ENCODE measurements at regions not wholly inside any gene's neighbourhood (a gene's known extent, or its start where the extent isn't known, plus 50 kb on each side); places are given as distances from the start of the nearest gene placed in this dataset.
"Not testable (repeated sequence)": the region's sequence is repeated elsewhere in the genome, so short reads cannot be mapped to it uniquely, and the experiment has no call there.

DNA sequence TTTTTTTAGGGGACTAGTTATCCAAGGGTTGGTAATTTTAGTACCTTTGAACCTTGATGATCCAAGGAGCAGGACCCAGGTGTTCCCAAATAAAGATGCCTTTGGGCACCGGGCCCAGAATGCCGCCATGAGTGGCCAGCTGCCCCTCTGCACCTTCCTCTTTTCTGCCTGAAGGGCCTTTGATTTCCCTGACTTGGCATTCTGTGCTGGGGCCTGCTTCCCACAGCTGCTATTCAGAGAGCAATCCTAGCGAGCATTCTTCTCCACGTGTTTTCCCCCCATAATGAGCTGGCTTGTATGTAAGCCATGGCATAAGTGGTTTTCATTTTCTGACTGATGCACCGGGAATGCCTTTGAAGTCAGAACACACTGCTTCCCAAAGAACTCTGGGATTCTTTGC lies 77.6 kb upstream of the FAM72C start:
- not testable (repeated sequence) for DNase-seq (ENCODE audit: extremely low spot score); H3K36me3 ChIP-seq (ENCODE audit: insufficient read depth); H3K27ac ChIP-seq (ENCODE audit: low read depth); H3K4me3 ChIP-seq (ENCODE audit: low read depth, low read length); H3K4me1 ChIP-seq (ENCODE audit: insufficient read depth)
- WGBS = no CpG with 5 or more reads among the region's 5 CpGs

DNA sequence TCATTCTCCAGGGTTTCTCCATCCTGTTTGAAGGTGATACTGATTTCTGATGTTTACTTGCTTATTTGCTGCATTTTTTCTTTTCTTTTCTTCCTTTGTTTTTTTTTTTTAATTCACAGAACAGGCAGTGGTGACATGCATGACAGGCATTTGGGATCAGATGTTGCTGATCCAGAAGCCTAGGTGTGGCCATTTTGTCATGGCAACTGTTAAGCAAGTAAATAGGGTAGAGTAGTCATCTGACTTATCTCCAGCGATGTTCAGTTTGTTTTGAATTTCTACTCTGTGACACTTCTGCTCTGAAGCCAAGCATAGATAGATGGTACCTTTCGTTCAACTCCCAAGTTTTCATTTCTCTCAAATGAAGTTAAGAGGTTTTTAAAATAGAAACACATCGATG lies 74.9 kb upstream of the FAM72C start:
- not testable (repeated sequence) for H3K4me3 ChIP-seq (ENCODE audit: low read depth, low read length); H3K27ac ChIP-seq (ENCODE audit: low read depth); H3K4me1 ChIP-seq (ENCODE audit: insufficient read depth); DNase-seq (ENCODE audit: extremely low spot score); H3K36me3 ChIP-seq (ENCODE audit: insufficient read depth)
- no CpG with 5 or more reads among the region's 3 CpGs for WGBS

DNA sequence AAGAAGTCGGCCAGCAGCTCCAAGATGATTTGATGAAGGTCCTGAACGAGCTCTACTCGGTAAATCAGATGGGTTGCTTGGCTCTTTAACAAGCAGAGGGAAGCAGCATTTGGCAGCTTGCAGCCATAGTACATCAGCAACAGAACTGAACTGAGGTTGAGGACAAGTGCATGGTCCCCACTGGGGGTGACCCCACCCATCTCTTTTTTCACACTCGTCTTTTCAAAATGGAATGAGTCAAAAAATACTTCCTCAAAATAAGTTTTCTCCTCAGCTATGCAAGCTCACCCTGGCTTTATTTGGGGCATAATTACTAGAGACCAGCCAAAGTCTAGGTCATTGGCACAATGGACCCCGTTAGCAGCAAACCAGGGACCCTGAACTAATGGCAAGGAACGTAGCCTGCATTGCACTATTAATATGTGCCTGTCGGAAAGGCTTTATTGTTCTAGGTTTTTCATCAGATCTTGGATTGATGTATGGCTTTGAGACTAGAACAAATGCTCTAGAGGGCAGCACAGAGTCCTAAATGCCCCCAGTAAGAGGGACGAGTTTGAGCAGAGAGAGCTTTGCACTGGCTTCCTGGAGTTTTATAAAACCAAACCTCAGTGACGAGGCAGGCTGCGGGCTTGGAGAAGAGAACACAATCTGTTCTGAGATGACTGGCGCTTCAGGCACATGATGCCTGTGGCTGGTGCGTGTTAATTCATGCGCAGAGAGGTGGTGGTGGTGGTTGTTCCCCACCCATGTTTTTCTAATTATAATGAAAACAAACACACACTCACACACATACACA lies 74.2 kb upstream of the FAM72C start:
- 83% methylated on average over 7 of the region's 13 CpGs for WGBS
- not testable (repeated sequence) for H3K36me3 ChIP-seq (ENCODE audit: insufficient read depth); H3K27ac ChIP-seq (ENCODE audit: low read depth); DNase-seq (ENCODE audit: extremely low spot score); H3K4me1 ChIP-seq (ENCODE audit: insufficient read depth); H3K4me3 ChIP-seq (ENCODE audit: low read depth, low read length)

DNA sequence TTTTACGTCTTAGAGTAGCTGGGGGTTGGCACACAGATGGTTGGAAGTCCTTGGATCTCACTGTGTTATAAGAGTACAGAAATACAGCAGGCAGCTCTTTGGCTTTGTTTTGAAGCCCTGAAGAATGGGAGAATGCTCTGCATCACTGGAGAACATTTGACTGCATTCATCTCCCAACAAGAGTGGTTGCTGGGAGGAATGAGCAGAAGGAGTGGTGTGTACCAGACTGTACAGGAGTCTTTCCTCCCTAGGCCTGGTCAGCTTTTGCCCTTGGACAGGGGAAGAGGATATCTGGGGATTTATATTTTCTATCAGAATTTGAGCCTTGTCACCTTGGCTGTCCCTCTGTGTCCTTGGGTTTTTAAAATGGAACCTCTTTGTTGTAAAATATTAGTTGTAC lies 70.5 kb upstream of the FAM72C start:
- H3K4me3 ChIP-seq (ENCODE audit: low read depth, low read length); H3K4me1 ChIP-seq (ENCODE audit: insufficient read depth); DNase-seq (ENCODE audit: extremely low spot score); H3K36me3 ChIP-seq (ENCODE audit: insufficient read depth); H3K27ac ChIP-seq (ENCODE audit: low read depth): not testable (repeated sequence)
- WGBS = no CpG with 5 or more reads among the region's 1 CpG

DNA sequence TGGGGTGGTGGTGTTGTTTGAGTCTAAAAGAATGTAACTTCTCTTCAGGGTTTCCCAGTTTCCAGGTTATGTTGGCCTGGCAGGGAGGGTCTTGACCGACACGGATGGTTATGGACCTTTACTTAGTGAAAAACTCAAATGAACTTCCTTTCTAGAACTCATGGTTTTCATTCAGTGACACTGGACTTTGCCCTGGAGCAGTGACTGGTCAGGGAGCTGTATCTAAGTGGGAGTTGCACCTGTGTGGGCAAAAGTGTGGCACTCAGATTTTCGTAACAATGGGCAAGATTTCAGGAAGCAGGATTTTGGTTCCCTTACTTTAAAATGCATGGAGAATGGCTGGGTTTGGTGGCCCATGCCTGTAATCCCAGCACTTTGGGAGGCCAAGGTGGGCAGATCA lies 68.5 kb upstream of the FAM72C start:
- H3K4me3 ChIP-seq (ENCODE audit: low read depth, low read length); H3K27ac ChIP-seq (ENCODE audit: low read depth); H3K4me1 ChIP-seq (ENCODE audit: insufficient read depth); DNase-seq (ENCODE audit: extremely low spot score); H3K36me3 ChIP-seq (ENCODE audit: insufficient read depth): not testable (repeated sequence)
- WGBS = no CpG with 5 or more reads among the region's 3 CpGs

DNA sequence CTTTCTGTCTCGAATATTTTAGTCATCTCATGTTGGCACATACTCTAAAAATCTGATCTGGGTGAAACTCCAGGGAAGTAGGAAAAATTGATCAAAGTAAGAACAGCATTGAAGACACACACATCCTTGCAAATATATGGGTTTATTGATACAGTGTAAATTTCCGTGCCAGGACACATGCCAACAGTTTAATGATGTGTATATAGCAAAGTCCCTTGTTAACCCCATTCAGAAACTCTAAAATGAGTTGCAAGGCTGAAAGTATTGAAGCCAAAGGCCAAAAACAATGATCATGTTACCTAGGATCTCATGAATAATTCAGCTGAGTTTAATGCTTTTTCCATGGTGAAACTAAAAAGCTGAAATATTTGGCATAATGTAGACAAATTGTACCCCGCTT lies 62.3 kb upstream of the FAM72C start:
- WGBS = no CpG with 5 or more reads among the region's 3 CpGs
- H3K36me3 ChIP-seq (ENCODE audit: insufficient read depth); H3K4me1 ChIP-seq (ENCODE audit: insufficient read depth); H3K4me3 ChIP-seq (ENCODE audit: low read depth, low read length); H3K27ac ChIP-seq (ENCODE audit: low read depth); DNase-seq (ENCODE audit: extremely low spot score): not testable (repeated sequence)

DNA sequence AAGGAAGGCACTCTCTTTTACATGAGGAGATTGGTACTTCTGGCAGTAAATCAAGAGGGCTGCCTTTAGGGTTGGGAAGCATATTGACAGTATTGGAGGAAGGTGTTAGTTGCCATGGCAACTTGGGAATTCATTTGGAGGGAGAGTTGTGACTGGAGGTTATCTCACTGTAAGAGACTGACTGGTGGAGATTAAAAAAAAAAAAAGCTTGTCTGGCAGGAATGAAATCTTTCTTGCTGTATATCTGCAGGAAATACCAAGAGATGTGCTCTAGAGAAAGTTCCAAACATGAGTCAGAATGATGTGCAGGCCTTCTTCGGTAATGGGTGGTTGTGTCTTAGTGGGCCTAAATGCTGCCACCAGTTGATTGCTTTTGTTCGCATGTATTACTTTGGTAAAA lies 59.8 kb upstream of the FAM72C start:
- not testable (repeated sequence) for DNase-seq (ENCODE audit: extremely low spot score)
- WGBS = 47% methylated on average over 2 of the region's 2 CpGs

DNA sequence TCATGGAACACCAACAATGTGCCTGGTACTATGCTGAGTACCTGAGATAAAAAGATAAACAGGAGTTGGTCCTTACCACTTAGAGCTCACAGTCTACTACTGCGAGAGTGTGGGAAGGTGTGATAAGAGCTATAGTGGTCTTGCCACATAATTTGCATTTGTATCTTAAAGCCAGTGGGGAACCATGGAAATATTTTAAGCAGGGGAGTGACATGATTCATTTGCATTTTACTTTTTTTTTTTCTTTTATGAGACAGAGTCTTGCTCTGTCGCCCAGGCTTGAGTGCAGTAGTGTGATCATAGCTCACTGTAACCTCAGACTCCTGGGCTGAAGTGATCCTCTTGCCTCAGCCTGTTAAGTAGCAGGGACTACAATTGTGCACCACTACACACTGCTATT lies 54.2 kb upstream of the FAM72C start:
- H3K4me3 ChIP-seq (ENCODE audit: low read depth, low read length); H3K4me1 ChIP-seq (ENCODE audit: insufficient read depth); H3K36me3 ChIP-seq (ENCODE audit: insufficient read depth); DNase-seq (ENCODE audit: extremely low spot score); H3K27ac ChIP-seq (ENCODE audit: low read depth): not testable (repeated sequence)
- no CpG with 5 or more reads among the region's 2 CpGs for WGBS

More for the DNA sequence above, 59.8 kb upstream of the FAM72C start:
- H3K4me3 ChIP-seq (ENCODE audit: low read depth, low read length); H3K27ac ChIP-seq (ENCODE audit: low read depth); H3K4me1 ChIP-seq (ENCODE audit: insufficient read depth); H3K36me3 ChIP-seq (ENCODE audit: insufficient read depth): not testable (repeated sequence)

DNA sequence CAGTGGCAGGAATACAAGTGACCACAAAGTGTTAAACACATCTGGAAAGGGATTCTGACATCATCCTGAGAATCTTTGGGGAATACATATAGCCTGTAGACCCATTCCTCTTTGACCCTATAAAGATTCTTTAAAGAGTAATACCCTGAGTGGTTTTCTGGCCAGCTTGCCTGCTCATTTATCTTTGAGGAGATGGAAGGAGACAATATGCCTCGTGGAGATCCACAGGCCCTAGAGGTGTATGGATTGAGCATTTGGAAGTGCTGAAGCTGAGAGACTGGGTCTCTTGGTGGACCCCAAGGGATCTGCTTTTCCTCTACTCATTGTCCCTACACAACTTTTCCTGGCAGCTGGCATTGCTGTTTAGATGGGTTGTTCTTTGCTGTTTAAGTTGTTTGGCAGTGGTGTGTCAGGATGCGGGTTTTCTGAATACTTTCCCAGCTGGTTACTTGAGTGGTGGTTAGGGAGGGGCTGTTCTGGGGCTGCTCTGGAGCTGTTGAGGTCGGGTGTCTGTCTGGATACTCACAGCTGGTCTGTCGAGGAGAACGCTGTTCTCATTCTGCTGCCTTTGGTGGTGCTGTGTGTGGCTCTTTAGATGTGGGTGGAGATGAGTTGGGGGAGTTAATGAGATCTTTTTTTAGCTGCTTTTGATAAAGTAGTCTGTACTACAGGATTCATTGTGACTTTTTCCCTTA lies 50.1 kb upstream of the FAM72C start:
- DNase-seq (ENCODE audit: extremely low spot score); H3K4me1 ChIP-seq (ENCODE audit: insufficient read depth); H3K36me3 ChIP-seq (ENCODE audit: insufficient read depth); H3K27ac ChIP-seq (ENCODE audit: low read depth); H3K4me3 ChIP-seq (ENCODE audit: low read depth, low read length): not testable (repeated sequence)
- 18% methylated on average over 1 of the region's 5 CpGs for WGBS

Measured in urinary bladder (tissue), 3 donors.